Naive thymus-derived CD4-positive, alpha-beta T cell (primary cell): ENCODE measurements at regions not wholly inside any gene's neighbourhood (a gene's known extent, or its start where the extent isn't known, plus 50 kb on each side); places are given as distances from the start of the nearest gene placed in this dataset.
A peak's percentile ranks its signal among the peaks of the same experiment; 100 is the strongest.

Experiments
- ATAC-seq: fragments of 150-1000 bp; cut with Tn5 transposase; 2 replicates; pipeline ENCODE4 v1.10.0; 2021; ENCODE audit warnings: mild to moderate bottlenecking, moderate library complexity
- CTCF ChIA-PET: fragments of 350-600 bp; sonication (Branson Sonifier 250); formaldehyde crosslinking; loops from one replicate; lab custom pipeline; 2021; ENCODE audit warnings: antibody characterized with exemption; lab: Charles Lee
- POLR2A ChIA-PET: fragments of 350-600 bp; sonication (Branson Sonifier 250); formaldehyde crosslinking; loops from one replicate; lab custom pipeline; 2021; ENCODE audit warnings: antibody characterized with exemption, inconsistent platforms; lab: Charles Lee
- DNase-seq, 9 donors: peaks; one replicate each; pipeline versions ENCODE4 v3.0.0 to v3.0.0-alpha.2; 2020 to 2022; ENCODE audit warnings: mixed read lengths in 1 of 9
- H3K27ac ChIP-seq: one replicate; pipeline ENCODE4 v1.7.0; 2013; ENCODE audit warnings: mild to moderate bottlenecking, low read depth, low read length, moderate library complexity
- H3K27me3 ChIP-seq, 2 donors: one replicate each; pipeline ENCODE4 v1.7.0; 2013; ENCODE audit warnings: low read length in 2 of 2, mild to moderate bottlenecking in 2 of 2, moderate library complexity in 2 of 2; ENCODE audit not compliant: control insufficient read depth in 2 of 2, insufficient read depth in 2 of 2
- H3K36me3 ChIP-seq, 3 experiments: 1 replicate in 2 of 3; 2 replicates in 1 of 3; pipeline ENCODE4 v1.7.0; 2013; ENCODE audit warnings: low read length in 3 of 3, mild to moderate bottlenecking in 3 of 3, moderate library complexity in 1 of 3; ENCODE audit not compliant: insufficient read depth in 3 of 3, control insufficient read depth in 2 of 3
- H3K4me1 ChIP-seq, 2 donors: one replicate each; pipeline ENCODE4 v1.7.0; 2013; ENCODE audit warnings: low read length in 2 of 2, mild to moderate bottlenecking in 2 of 2, moderate library complexity in 1 of 2; ENCODE audit not compliant: control insufficient read depth in 2 of 2, insufficient read depth in 2 of 2
- H3K4me3 ChIP-seq: 2 replicates; pipeline ENCODE4 v1.7.0; 2013; ENCODE audit warnings: mild to moderate bottlenecking, low read length
- H3K9me3 ChIP-seq, 3 experiments: 1 replicate in 2 of 3; 2 replicates in 1 of 3; pipeline ENCODE4 v1.7.0; 2013; ENCODE audit warnings: low read length in 3 of 3; ENCODE audit not compliant: control insufficient read depth in 2 of 3
- H3K27ac Mint-ChIP-seq, 9 donors: one replicate each; pipeline ENCODE4 v1.8.0; 2020 to 2022; ENCODE audit warnings: mixed read lengths in 9 of 9, mild to moderate bottlenecking in 8 of 9, moderate library complexity in 5 of 9, inconsistent platforms in 2 of 9
- H3K27me3 Mint-ChIP-seq, 5 donors: one replicate each; pipeline ENCODE4 v1.8.0; 2021 to 2022; ENCODE audit warnings: mixed read lengths in 5 of 5, mild to moderate bottlenecking in 1 of 5
- H3K36me3 Mint-ChIP-seq, 5 donors: one replicate each; pipeline ENCODE4 v1.8.0; 2020 to 2022; ENCODE audit warnings: mixed read lengths in 5 of 5, mild to moderate bottlenecking in 3 of 5, inconsistent platforms in 1 of 5
- H3K4me1 Mint-ChIP-seq, 7 donors: one replicate each; pipeline ENCODE4 v1.8.0; 2020 to 2022; ENCODE audit warnings: mixed read lengths in 7 of 7, mild to moderate bottlenecking in 3 of 7, inconsistent platforms in 1 of 7
- H3K4me3 Mint-ChIP-seq, 10 donors: one replicate each; pipeline ENCODE4 v1.8.0; 2020 to 2022; ENCODE audit warnings: mild to moderate bottlenecking in 10 of 10, mixed read lengths in 10 of 10, moderate library complexity in 6 of 10, inconsistent platforms in 2 of 10
- H3K9me3 Mint-ChIP-seq, 11 donors: one replicate each; pipeline ENCODE4 v1.8.0; 2020 to 2022; ENCODE audit warnings: mixed read lengths in 11 of 11, mild to moderate bottlenecking in 4 of 11, inconsistent platforms in 1 of 11, moderate library complexity in 1 of 11
- intact Hi-C, 2 donors: fragments of 100-400 bp; cut with micrococcal nuclease; formaldehyde crosslinking; loops; one replicate each; pipeline ENCODE4 v1.15.1; 2023

GRCh38 chr1:37323486-37324377 is 150.6 kb upstream of the ZC3H12A start:
- no peak overlapping the region for H3K4me3 Mint-ChIP-seq
- no peaks in the 10 kb centered on the region for H3K4me1 ChIP-seq
- intact Hi-C loops = loop anchor here (5.0 kb wide), 2 partner anchors 621 to 746 kb away; no protein-coding TSS in a partner anchor
- no peak overlapping the region for H3K27ac Mint-ChIP-seq
- ChIA-PET CTCF (no interaction called here), POLR2A (no interaction called here)
- no peak overlapping the region for H3K27ac ChIP-seq
- H3K4me3 ChIP-seq = no peak overlapping the region
- no peak for DNase-seq
- ATAC-seq = no peak
- peaks cover 0 to 19% (median 6%) of the 10 kb centered on the region in 11 donors for H3K9me3 Mint-ChIP-seq
- H3K9me3 ChIP-seq = peaks cover 0 to 6% (median 0%) of the 10 kb centered on the region in 3 experiments
- peaks cover 0 to 3% of the 10 kb centered on the region in 2 donors for H3K27me3 ChIP-seq
- no peaks in the 10 kb centered on the region for H3K36me3 ChIP-seq
- peaks cover 0 to 3% (median 0%) of the 10 kb centered on the region in 5 donors for H3K36me3 Mint-ChIP-seq
- H3K4me1 Mint-ChIP-seq = peaks cover 0 to under 1% (median 0%) of the 10 kb centered on the region in 7 donors
- H3K27me3 Mint-ChIP-seq = peaks cover 14 to 71% (median 49%) of the 10 kb centered on the region in 5 donors

- H3K27ac ChIP-seq = no peak overlapping the region
- no peaks in the 10 kb centered on the region for H3K4me1 Mint-ChIP-seq
- ChIA-PET POLR2A (no interaction called here), CTCF (no interaction called here)
- H3K9me3 ChIP-seq = peaks cover 0 to 6% (median 0%) of the 10 kb centered on the region in 3 experiments
- DNase-seq = no peak
- H3K4me3 ChIP-seq = no peak overlapping the region
- intact Hi-C loops = no loop called here
- H3K27me3 ChIP-seq = peaks cover 0 to 3% of the 10 kb centered on the region in 2 donors
- no peak for ATAC-seq
- no peaks in the 10 kb centered on the region for H3K36me3 ChIP-seq
- peaks cover 0 to 19% (median 6%) of the 10 kb centered on the region in 11 donors for H3K9me3 Mint-ChIP-seq
- H3K36me3 Mint-ChIP-seq = peaks cover 0 to 3% (median 0%) of the 10 kb centered on the region in 5 donors
- H3K27ac Mint-ChIP-seq = peak overlapping the region in 1 of 9 donors; percentile 43
- no peak overlapping the region for H3K4me3 Mint-ChIP-seq
- peaks cover 6 to 60% (median 42%) of the 10 kb centered on the region in 5 donors for H3K27me3 Mint-ChIP-seq
- no peaks in the 10 kb centered on the region for H3K4me1 ChIP-seq
Measured at GRCh38 chr1:37325010-37325409, 149.4 kb upstream of the ZC3H12A start.

GRCh38 chr1:37325509-37326437 is 148.6 kb upstream of the ZC3H12A start:
- Mint-ChIP-seq H3K36me3 (peaks cover 0 to 3% (median 0%) of the 10 kb centered on the region in 5 donors), H3K4me3 (no peak overlapping the region), H3K9me3 (peaks cover 0 to 19% (median 6%) of the 10 kb centered on the region in 11 donors), H3K4me1 (no peaks in the 10 kb centered on the region), H3K27ac (no peak overlapping the region), H3K27me3 (peaks cover 6 to 54% (median 40%) of the 10 kb centered on the region in 5 donors)
- Histone ChIP-seq H3K27ac (no peak overlapping the region), H3K9me3 (peaks cover 0 to 6% (median 0%) of the 10 kb centered on the region in 3 experiments), H3K4me1 (no peaks in the 10 kb centered on the region), H3K36me3 (no peaks in the 10 kb centered on the region), H3K27me3 (peaks cover 0 to 3% of the 10 kb centered on the region in 2 donors), H3K4me3 (no peak overlapping the region)
- POLR2A ChIA-PET = no interaction called here
- no peak for DNase-seq
- CTCF ChIA-PET = interaction anchor here (1.0 kb wide), 1 partner anchor 13 kb away, joined by 3 read pairs; no protein-coding TSS in a partner anchor
- intact Hi-C loops = no loop called here
- ATAC-seq = no peak

- intact Hi-C loops = no loop called here
- Mint-ChIP-seq H3K4me3 (no peak overlapping the region), H3K9me3 (peaks cover 0 to 10% (median 3%) of the 10 kb centered on the region in 11 donors), H3K36me3 (no peaks in the 10 kb centered on the region), H3K27me3 (peaks cover 0 to 43% (median 17%) of the 10 kb centered on the region in 5 donors), H3K4me1 (no peaks in the 10 kb centered on the region), H3K27ac (no peak overlapping the region)
- no peaks in the 10 kb centered on the region for H3K36me3 ChIP-seq
- DNase-seq (no peak), ATAC-seq (no peak)
- ChIA-PET POLR2A (no interaction called here), CTCF (no interaction called here)
- no peaks in the 10 kb centered on the region for H3K4me1 ChIP-seq
- no peaks in the 10 kb centered on the region for H3K27me3 ChIP-seq
- H3K9me3 ChIP-seq = no peaks in the 10 kb centered on the region
- no peak overlapping the region for H3K27ac ChIP-seq
- H3K4me3 ChIP-seq = no peak overlapping the region
Measured at GRCh38 chr1:37332126-37332525, 142.3 kb upstream of the ZC3H12A start.

DNA sequence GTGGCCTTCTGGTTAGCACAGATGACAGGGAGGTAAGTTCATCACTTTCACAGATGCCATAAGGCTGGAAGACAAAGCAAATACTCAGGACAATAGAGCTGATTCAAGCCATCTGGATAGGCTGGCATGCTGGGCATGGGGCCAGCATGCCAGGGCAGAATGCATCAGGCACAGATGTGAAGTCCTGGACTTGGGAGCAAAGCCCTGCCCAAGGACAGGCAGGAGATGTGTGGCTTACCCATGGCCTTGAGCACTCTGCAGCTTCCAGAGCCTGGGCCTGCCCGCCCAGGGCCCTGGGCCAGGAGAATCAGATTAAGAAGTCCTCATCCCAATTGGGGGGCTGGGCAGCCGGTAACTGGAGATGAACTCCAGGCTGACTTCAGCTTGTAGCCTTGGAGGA is 135.7 kb upstream of the ZC3H12A start:
- Mint-ChIP-seq H3K27ac (no peak overlapping the region), H3K27me3 (peaks cover 0 to 43% (median 22%) of the 10 kb centered on the region in 5 donors), H3K36me3 (no peaks in the 10 kb centered on the region), H3K9me3 (peaks cover 0 to 10% (median 2%) of the 10 kb centered on the region in 11 donors), H3K4me1 (no peaks in the 10 kb centered on the region), H3K4me3 (no peak overlapping the region)
- H3K4me3 ChIP-seq = no peak overlapping the region
- no peak for DNase-seq
- no peaks in the 10 kb centered on the region for H3K4me1 ChIP-seq
- no peaks in the 10 kb centered on the region for H3K9me3 ChIP-seq
- CTCF ChIA-PET = no interaction called here
- POLR2A ChIA-PET = no interaction called here
- ATAC-seq = no peak
- intact Hi-C loops = no loop called here
- no peaks in the 10 kb centered on the region for H3K27me3 ChIP-seq
- H3K36me3 ChIP-seq = no peaks in the 10 kb centered on the region
- H3K27ac ChIP-seq = no peak overlapping the region

DNA sequence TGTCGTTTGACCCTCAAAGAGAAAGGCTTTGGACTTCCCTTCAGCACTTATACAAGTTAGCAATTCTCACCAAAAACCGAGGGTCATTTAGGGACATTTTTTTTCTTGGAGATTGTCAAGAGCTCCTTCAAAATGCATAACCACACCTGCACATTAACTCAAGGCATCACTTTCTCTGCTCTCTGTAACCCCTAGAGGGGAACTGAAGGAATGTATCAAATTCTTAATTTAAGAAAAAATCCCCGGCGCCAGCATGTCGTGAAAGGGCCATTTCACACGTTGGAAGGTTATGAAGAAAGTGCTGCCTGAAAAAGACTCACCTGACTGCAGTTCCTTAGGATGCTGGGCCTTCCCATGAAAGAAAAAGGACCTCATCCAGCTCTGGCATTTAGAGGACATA is 131.6 kb upstream of the ZC3H12A start:
- no peaks in the 10 kb centered on the region for H3K36me3 Mint-ChIP-seq
- ATAC-seq = no peak
- peaks cover 0 to 39% (median 11%) of the 10 kb centered on the region in 5 donors for H3K27me3 Mint-ChIP-seq
- no peak for DNase-seq
- intact Hi-C loops = no loop called here
- POLR2A ChIA-PET = no interaction called here
- Histone ChIP-seq H3K4me3 (no peak overlapping the region), H3K27me3 (no peaks in the 10 kb centered on the region), H3K4me1 (no peaks in the 10 kb centered on the region), H3K36me3 (no peaks in the 10 kb centered on the region), H3K9me3 (no peaks in the 10 kb centered on the region), H3K27ac (no peak overlapping the region)
- CTCF ChIA-PET = no interaction called here
- H3K27ac Mint-ChIP-seq = no peak overlapping the region
- no peak overlapping the region for H3K4me3 Mint-ChIP-seq
- H3K9me3 Mint-ChIP-seq = peaks cover 0 to 2% (median 0%) of the 10 kb centered on the region in 11 donors
- no peaks in the 10 kb centered on the region for H3K4me1 Mint-ChIP-seq
